K562 (cell line): ENCODE measurements at regions not wholly inside any gene's neighbourhood (a gene's known extent, or its start where the extent isn't known, plus 50 kb on each side); places are given as distances from the start of the nearest gene placed in this dataset.

ENCODE experiments used
- ATAC-seq: fragments of 200-7000 bp; cut with Tn5 transposase; 3 replicates; pipeline ENCODE4 v1.9.1; 2020; ENCODE audit warnings: moderate library complexity
- BruUV-seq: library from RNA; stranded (reverse); fragments of 400-500 nt; replicated peaks from 2 replicates; lab custom pipeline; 2021; lab: Mats Ljungman, UMichigan
- CTCF ChIA-PET: fragments of 300-600 bp; formaldehyde crosslinking; extraction: SDS; loops from one replicate; lab custom pipeline; 2021; ENCODE audit warnings: low intra/inter-chr PET ratio; lab: Yijun Ruan, JAX
- POLR2A ChIA-PET: fragments of 300-600, 350-650 bp; sonication (Branson Sonifier 250); formaldehyde crosslinking; extraction: SDS; loops from one replicate; lab custom pipeline; 2021; ENCODE audit warnings: antibody characterized with exemption, inconsistent platforms; lab: Yijun Ruan, JAX
- DNase-seq, 4 experiments: peaks; one replicate each; pipeline versions ENCODE4 v3.0.0 to v3.0.0-alpha.2; 2011 to 2018; ENCODE audit warnings: low spot score in 3 of 4, mixed read lengths in 3 of 4; ENCODE audit errors: extremely low read depth in 1 of 4
- FAIRE-seq: peaks from 2 replicates; lab custom pipeline; 2011; peaks lifted over from hg19 to GRCh38; lab: Jason Lieb, UNC
- H2AFZ ChIP-seq: 2 replicates; pipeline ENCODE4 v1.6.0; 2011; ENCODE audit warnings: low read depth, low read length, control low read depth, inconsistent platforms
- H3K27ac ChIP-seq: fragments of 200-600 bp; 3 replicates; pipeline ENCODE4 v1.8.0; 2011; ENCODE audit warnings: low read depth, mild to moderate bottlenecking, control low read depth, inconsistent platforms, low read length, moderate library complexity, mixed read lengths; ENCODE audit errors: extremely low read depth
- H3K27me3 ChIP-seq, 2 experiments: fragments of 300-600 bp in 1 of 2; 2 replicates in 1 of 2; 3 replicates in 1 of 2; pipeline versions ENCODE4 v1.6.0 to v1.8.0; 2011; ENCODE audit warnings: inconsistent platforms in 2 of 2, low read length in 2 of 2, mild to moderate bottlenecking in 1 of 2, mixed read lengths in 1 of 2, moderate library complexity in 1 of 2; ENCODE audit not compliant: control insufficient read depth in 2 of 2, insufficient read depth in 2 of 2
- H3K36me3 ChIP-seq: fragments of 300-600 bp; 3 replicates; pipeline ENCODE4 v1.8.0; 2011; ENCODE audit warnings: mild to moderate bottlenecking, low read length, inconsistent platforms; ENCODE audit not compliant: control insufficient read depth, insufficient read depth
- H3K4me1 ChIP-seq, 2 experiments: fragments of 200-600 bp in 1 of 2; replicated peaks in 1 of 2; 2 replicates in 1 of 2; 3 replicates in 1 of 2; pipeline versions ENCODE4 v1.5.1 to v1.8.0; 2011; ENCODE audit warnings: inconsistent platforms in 2 of 2, low read length in 2 of 2, mild to moderate bottlenecking in 1 of 2, mixed read lengths in 1 of 2, moderate library complexity in 1 of 2; ENCODE audit not compliant: control insufficient read depth in 2 of 2, insufficient read depth in 2 of 2
- H3K4me2 ChIP-seq: 2 replicates; pipeline ENCODE4 v1.6.1; 2011; ENCODE audit warnings: low read length, control low read depth, inconsistent platforms, mixed read lengths; ENCODE audit not compliant: insufficient read depth
- H3K4me3 ChIP-seq: fragments of 200-600 bp; sonication (generic), shearing (Covaris generic); 2 replicates; pipeline ENCODE4 v1.5.1; 2016; ENCODE audit warnings: control low read depth, inconsistent platforms
- H3K79me2 ChIP-seq: fragments of 200-600 bp; 3 replicates; pipeline ENCODE4 v1.8.0; 2011; ENCODE audit warnings: low read length, inconsistent platforms; ENCODE audit not compliant: control insufficient read depth, insufficient read depth
- H3K9ac ChIP-seq, 2 experiments: 2 replicates each; pipeline versions ENCODE4 v1.6.0 to v1.6.1; 2011; ENCODE audit warnings: low read depth in 2 of 2, low read length in 2 of 2, control low read depth in 1 of 2, inconsistent platforms in 1 of 2, mild to moderate bottlenecking in 1 of 2, mixed read lengths in 1 of 2; ENCODE audit not compliant: insufficient read depth in 1 of 2
- H3K9me1 ChIP-seq: one replicate; pipeline ENCODE4 v1.6.0; 2011; ENCODE audit warnings: inconsistent platforms, mild to moderate bottlenecking, low read length, moderate library complexity; ENCODE audit not compliant: control insufficient read depth, insufficient read depth
- H3K9me3 ChIP-seq: replicated peaks from 2 replicates; pipeline ENCODE4 v1.5.1; 2011; ENCODE audit warnings: low read depth, low read length, inconsistent platforms; ENCODE audit not compliant: control insufficient read depth, insufficient read depth
- H4K20me1 ChIP-seq: replicated peaks from 2 replicates; pipeline ENCODE4 v1.6.1; 2011; ENCODE audit warnings: low read length, inconsistent platforms, mixed read lengths; ENCODE audit not compliant: control insufficient read depth, insufficient read depth
- CHD1 ChIP-seq: fragments of 200-600 bp; sonication (generic); IDR thresholded peaks from one replicate; pipeline ENCODE4 v1.6.1; 2012; ENCODE audit warnings: mild to moderate bottlenecking, moderate library complexity, low read length, inconsistent platforms
- DMBX1 ChIP-seq: fragments of 250-450 bp; sonication (Bioruptor Pico); IDR thresholded peaks from 2 replicates; pipeline ENCODE4 v1.8.0; 2022; ENCODE audit warnings: inconsistent platforms, mild to moderate bottlenecking, moderate library complexity, borderline replicate concordance
- TAF1 ChIP-seq: IDR thresholded peaks from 2 replicates; pipeline ENCODE4 v1.6.1; 2011; ENCODE audit warnings: mild to moderate bottlenecking, low read length, moderate library complexity; ENCODE audit not compliant: insufficient read depth, control insufficient read depth, severe bottlenecking; ENCODE audit errors: extremely low read depth
- ZBTB1 ChIP-seq: sonication (generic); formaldehyde crosslinking; IDR thresholded peaks from 2 replicates; pipeline ENCODE4 v1.8.1; 2023; ENCODE audit warnings: missing genetic modification reagents, low read depth, mild to moderate bottlenecking, borderline replicate concordance
- ZNF551 ChIP-seq: fragments of 250-450 bp; sonication (Bioruptor Pico); IDR thresholded peaks from 2 replicates; pipeline ENCODE4 v1.5.0; 2021; ENCODE audit warnings: mild to moderate bottlenecking, moderate library complexity
- ZNF696 ChIP-seq: fragments of 250-450 bp; sonication (Bioruptor Pico); conservative IDR thresholded peaks from 2 replicates; pipeline ENCODE4 v1.4.0; 2020; ENCODE audit warnings: mild to moderate bottlenecking, moderate library complexity
- ZNF740 ChIP-seq, 3 experiments: fragments of 200-800 bp in 1 of 3; sonication (Bioruptor generic) in 1 of 3; sonication (generic) in 1 of 3; formaldehyde crosslinking in 1 of 3; IDR thresholded peaks; 2 replicates each; pipeline versions ENCODE4 v1.6.1 to v1.8.0; 2016 to 2022; ENCODE audit warnings: mild to moderate bottlenecking in 2 of 3, missing compliant biosample characterization in 2 of 3, missing genetic modification characterization in 2 of 3, missing genetic modification reagents in 1 of 3
- ZSCAN32 ChIP-seq: fragments of 450-650 bp; formaldehyde crosslinking; IDR thresholded peaks from 2 replicates; pipeline ENCODE4 v1.4.0; 2020; ENCODE audit warnings: mild to moderate bottlenecking, moderate library complexity
- WGBS: fragments of 100-300 bp; shearing (Covaris generic); methylation state at CpG from one replicate; pipeline ENCODE4 v1.1.6; 2016; ENCODE audit warnings: low coverage, mixed read lengths; ENCODE audit not compliant: insufficient coverage; ENCODE audit errors: missing lambda C conversion rate; 5-methylcytosine and 5-hydroxymethylcytosine counted together
- in situ Hi-C: fragments of 300-500 bp; cut with MboI; formaldehyde crosslinking; loops from 4 replicates; pipeline ENCODE4 v1.15.0; 2018; ENCODE audit warnings: inconsistent platforms, mixed read lengths
- intact Hi-C: fragments of 100-400 bp; cut with micrococcal nuclease; formaldehyde crosslinking; loops from 2 replicates; pipeline ENCODE4 v1.14.2; 2022
- TF ChIP-seq, protein P1 (sequence below): fragments of 450-650 bp; formaldehyde crosslinking; IDR thresholded peaks from 2 replicates; pipeline ENCODE4 v1.4.0; 2020; ENCODE audit warnings: mild to moderate bottlenecking

DNA sequence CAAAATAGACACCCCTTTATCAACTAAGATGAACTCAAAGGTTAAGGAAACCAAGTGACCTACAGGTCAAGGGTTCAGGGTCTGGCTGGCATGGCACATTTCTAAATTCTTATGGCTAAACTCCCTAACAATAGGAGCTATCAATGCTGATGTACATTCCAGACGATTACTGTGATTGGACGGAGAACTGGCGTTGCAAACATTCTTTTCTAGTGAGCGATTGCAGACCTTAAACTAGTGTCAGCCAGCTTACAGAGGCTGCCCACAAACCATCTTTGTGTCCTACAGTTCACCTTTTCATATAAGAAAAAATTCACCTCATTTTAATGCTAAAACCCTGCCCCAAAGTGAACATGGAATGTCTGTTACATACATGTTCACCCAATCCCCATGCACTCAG is 382.9 kb downstream of the MAT2B start:
- Histone ChIP-seq H3K4me1 (no peaks in the 10 kb centered on the region), H3K9me1 (no peaks in the 10 kb centered on the region), H3K9ac (no peak overlapping the region), H3K4me3 (no peak overlapping the region), H3K9me3 (no peaks in the 10 kb centered on the region), H2AFZ (no peak overlapping the region), H3K36me3 (no peaks in the 10 kb centered on the region), H4K20me1 (no peaks in the 10 kb centered on the region), H3K79me2 (no peaks in the 10 kb centered on the region), H3K27ac (no peak overlapping the region), H3K4me2 (no peak overlapping the region), H3K27me3 (no peaks in the 10 kb centered on the region)
- ChIA-PET CTCF (no interaction called here), POLR2A (interaction anchor here (0.7 kb wide), 1 partner anchor 271 kb away, joined by 3 read pairs; no protein-coding TSS in a partner anchor)
- in situ Hi-C loops = no loop called here
- no peak for FAIRE-seq
- BruUV-seq = no TSS peak
- DNase-seq = no peak
- intact Hi-C loops = no loop called here
- TF ChIP-seq ZSCAN32 = no peak
- TF ChIP-seq, protein P1, sequence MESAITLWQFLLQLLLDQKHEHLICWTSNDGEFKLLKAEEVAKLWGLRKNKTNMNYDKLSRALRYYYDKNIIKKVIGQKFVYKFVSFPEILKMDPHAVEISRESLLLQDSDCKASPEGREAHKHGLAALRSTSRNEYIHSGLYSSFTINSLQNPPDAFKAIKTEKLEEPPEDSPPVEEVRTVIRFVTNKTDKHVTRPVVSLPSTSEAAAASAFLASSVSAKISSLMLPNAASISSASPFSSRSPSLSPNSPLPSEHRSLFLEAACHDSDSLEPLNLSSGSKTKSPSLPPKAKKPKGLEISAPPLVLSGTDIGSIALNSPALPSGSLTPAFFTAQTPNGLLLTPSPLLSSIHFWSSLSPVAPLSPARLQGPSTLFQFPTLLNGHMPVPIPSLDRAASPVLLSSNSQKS (CRISPR knock-in tag) = no peak
- TF ChIP-seq ZNF551 (CRISPR knock-in tag) = no peak
- TF ChIP-seq ZNF696 = no peak
- TF ChIP-seq ZBTB1 (CRISPR knock-in tag) = no peak
- TF ChIP-seq TAF1 = no peak
- no peak for TF ChIP-seq DMBX1 (CRISPR knock-in tag)
- TF ChIP-seq ZNF740 (CRISPR knock-in tag; IDR thresholded peaks at IDR 0.05) = no peak
- TF ChIP-seq ZNF740 (tag; IDR thresholded peaks at IDR 0.05) = no peak
- TF ChIP-seq CHD1 = no peak
- WGBS = 1% methylated on average over 4 of the region's 4 CpGs
- no peak for ATAC-seq
